HG03064 (cell line): ENCODE measurements at regions not wholly inside any gene's neighbourhood (a gene's known extent, or its start where the extent isn't known, plus 50 kb on each side); places are given as distances from the start of the nearest gene placed in this dataset.
"Not testable (repeated sequence)": the region's sequence is repeated elsewhere in the genome, so short reads cannot be mapped to it uniquely, and the experiment has no call there.

Experiments used
- ATAC-seq: cut with Tn5 transposase; IDR thresholded peaks from one replicate; pipeline ENCODE4 v1.9.1; 2021; ENCODE audit warnings: low read depth; ENCODE audit not compliant: unreplicated experiment

GRCh38 chr14:105635560-105635959 is 109.2 kb downstream of the TMEM121 start:
- no peak for ATAC-seq

- not testable (repeated sequence) for ATAC-seq
Measured at GRCh38 chr14:105636021-105636420, 109.6 kb downstream of the TMEM121 start.

- ATAC-seq, result no peak
Measured at GRCh38 chr14:105636935-105637334, 110.6 kb downstream of the TMEM121 start.

- not testable (repeated sequence) for ATAC-seq
Measured at GRCh38 chr14:105637345-105637744, 111.0 kb downstream of the TMEM121 start.

- ATAC-seq, result not testable (repeated sequence)
Measured at GRCh38 chr14:105639969-105640931, 113.9 kb downstream of the TMEM121 start.

- no peak for ATAC-seq
Measured at GRCh38 chr14:105641075-105641937, 114.9 kb downstream of the TMEM121 start.

GRCh38 chr14:105641951-105642350 is 115.6 kb downstream of the TMEM121 start:
- ATAC-seq, result not testable (repeated sequence)

GRCh38 chr14:105642486-105642885 is 116.1 kb downstream of the TMEM121 start:
- not testable (repeated sequence) for ATAC-seq

- ATAC-seq, result not testable (repeated sequence)
Measured at GRCh38 chr14:105643406-105644052, 117.1 kb downstream of the TMEM121 start.

GRCh38 chr14:105644053-105644435 is 117.7 kb downstream of the TMEM121 start:
- ATAC-seq, result not testable (repeated sequence)

- ATAC-seq, result not testable (repeated sequence)
Measured at GRCh38 chr14:105644457-105644856, 118.1 kb downstream of the TMEM121 start.

GRCh38 chr14:105644891-105645290 is 118.5 kb downstream of the TMEM121 start:
- ATAC-seq, result not testable (repeated sequence)

GRCh38 chr14:105645389-105645788 is 119.0 kb downstream of the TMEM121 start:
- ATAC-seq, result not testable (repeated sequence)

- no peak for ATAC-seq
Measured at GRCh38 chr14:105646175-105646574, 119.8 kb downstream of the TMEM121 start.

GRCh38 chr14:105646711-105647281 is 120.4 kb downstream of the TMEM121 start:
- not testable (repeated sequence) for ATAC-seq

GRCh38 chr14:105647426-105647783 is 121.0 kb downstream of the TMEM121 start:
- ATAC-seq, result not testable (repeated sequence)

- no peak for ATAC-seq
Measured at GRCh38 chr14:105647784-105648608, 121.6 kb downstream of the TMEM121 start.

GRCh38 chr14:105648609-105649535 is 122.5 kb downstream of the TMEM121 start:
- not testable (repeated sequence) for ATAC-seq
